HTR-8/SVneo (cell line): ENCODE measurements at regions not wholly inside any gene's neighbourhood (a gene's known extent, or its start where the extent isn't known, plus 50 kb on each side); places are given as distances from the start of the nearest gene placed in this dataset.
A peak's percentile ranks its signal among the peaks of the same experiment; 100 is the strongest.

Experiments
- DNase-seq: peaks from one replicate; pipeline ENCODE4 v3.0.0; 2011; ENCODE audit warnings: low spot score, mixed read lengths; ENCODE audit not compliant: insufficient read length
- FAIRE-seq: peaks from 2 replicates; lab custom pipeline; 2011; peaks lifted over from hg19 to GRCh38; lab: Jason Lieb, UNC

DNA sequence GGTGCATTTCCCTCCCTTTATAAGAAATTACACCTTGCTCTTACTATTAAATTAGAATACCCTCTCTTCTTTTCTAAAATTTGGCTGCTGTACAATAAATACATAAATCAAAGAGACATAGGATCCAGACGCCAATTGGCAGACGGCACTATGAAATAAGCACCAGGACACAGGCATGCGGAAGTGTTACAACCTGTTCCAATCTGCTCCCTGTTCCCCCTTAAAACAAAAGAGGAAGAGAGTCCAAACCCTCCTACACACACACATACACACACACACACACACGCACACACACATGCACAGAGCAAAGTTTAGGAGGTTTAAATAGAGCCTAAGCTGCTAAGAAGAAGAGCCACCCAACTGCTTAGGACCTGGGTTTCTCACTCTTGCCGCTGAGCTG lies 75.6 kb upstream of the ZNF507 start:
- FAIRE-seq, result no peak
- DNase-seq, result no peak

DNA sequence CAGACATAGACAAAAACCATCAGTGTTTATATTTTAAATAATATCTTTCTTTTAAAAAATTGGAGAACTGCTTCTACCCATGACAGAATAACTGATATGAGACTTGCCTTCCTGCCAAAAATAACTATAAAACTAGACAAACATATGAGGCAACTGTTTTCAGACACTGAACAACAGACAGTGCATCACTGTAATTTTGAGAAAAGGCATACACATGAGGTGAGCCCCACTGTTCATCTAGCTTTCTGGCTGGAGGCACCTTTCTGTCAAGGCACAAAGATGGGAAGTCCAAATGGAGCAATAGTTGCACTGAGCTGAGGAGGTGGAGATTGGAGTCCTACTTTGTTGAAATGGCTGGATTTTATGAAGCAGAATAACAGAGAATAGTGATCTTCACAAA lies 71.9 kb upstream of the ZNF507 start:
- FAIRE-seq (no peak), DNase-seq (no peak)

DNA sequence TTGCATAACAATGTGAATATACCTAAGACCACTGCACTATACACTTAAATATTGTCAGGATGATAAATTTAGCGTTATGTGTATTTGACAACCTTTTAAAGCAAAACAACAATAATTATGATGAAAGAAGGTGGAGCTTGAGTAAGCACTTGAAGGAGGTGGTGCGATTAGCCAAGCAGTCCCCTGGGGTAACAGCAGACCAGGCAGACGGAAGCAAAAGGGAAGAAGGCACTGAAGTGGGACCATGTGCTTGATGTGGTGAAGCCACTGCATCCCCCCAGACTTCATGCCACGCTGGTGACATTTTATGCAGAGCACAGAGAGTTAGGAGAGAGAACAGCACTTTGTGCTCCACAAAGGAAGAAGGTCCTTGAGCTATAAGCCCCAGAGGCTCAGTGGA lies 58.3 kb upstream of the ZNF507 start:
- DNase-seq (no peak), FAIRE-seq (no peak)

DNA sequence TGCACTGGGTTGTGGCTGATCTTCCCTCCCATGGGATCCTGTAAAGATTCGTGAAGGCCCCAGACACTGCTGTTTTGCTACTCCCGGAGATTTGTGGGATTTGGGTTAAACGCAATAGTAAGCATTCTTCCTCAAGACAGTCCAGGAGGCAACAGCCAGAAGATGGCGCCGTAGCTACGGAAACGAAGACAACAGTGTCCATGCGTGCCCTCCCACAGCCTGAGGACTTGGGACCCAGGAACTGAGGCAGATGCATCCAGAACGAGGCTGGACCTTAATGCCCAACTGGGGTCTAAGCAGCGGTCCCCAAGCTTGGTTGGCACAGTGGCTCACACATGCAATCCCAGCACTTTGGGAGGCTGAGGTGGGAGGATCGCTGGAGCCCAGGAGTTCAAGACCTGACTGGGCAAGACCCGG lies 57.6 kb upstream of the ZNF507 start:
- peak; percentile 49 for DNase-seq
- no peak for FAIRE-seq

DNA sequence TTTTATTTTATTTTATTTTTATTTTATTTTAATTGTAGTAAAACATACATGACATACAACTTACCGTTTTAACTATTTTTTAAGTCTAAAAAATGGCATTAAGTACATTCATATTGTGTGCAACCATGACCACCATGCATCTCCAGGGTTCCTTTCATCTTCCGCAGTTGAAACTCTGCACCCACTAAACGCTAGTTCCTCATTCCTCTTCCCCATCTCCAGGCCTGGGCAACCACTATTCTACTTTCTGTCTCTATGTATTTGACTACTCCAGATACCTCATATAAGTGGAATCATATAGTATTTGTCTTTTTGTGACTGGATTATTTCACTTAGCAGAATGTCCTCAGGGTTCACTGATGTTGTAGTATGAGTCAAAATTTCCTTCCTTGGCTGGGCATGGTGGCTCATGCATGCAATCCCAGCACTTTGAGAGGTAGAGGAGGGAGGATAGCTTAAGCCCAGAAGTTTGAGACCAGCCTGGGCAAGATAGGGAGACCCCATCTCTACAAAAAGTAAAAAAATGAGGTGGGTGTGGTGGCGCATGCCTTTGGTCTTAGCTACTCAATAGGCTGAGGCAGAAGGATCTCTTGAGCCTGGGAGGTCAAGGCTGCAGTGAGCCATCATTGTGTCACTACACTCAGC lies 55.7 kb upstream of the ZNF507 start:
- FAIRE-seq (no peak), DNase-seq (no peak)

DNA sequence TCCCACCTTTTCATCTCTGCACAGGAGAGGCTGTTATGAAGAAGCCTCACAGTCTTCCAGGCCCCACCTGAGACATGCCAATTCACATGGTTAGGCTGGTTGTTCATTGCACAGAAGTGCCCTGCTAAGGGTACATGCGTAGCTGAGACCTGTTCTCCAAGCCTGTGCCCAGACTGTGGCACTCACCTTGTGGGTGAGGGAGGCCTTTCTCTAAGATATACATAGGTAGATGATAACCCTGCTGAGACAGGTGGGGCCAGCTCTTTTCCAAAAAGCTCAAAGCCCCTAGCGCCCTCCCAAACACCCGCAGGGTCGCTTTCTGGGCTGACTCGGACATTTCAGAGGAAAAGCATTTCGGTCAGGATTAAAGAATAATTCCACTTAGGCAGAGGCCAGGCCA lies 53.5 kb upstream of the ZNF507 start:
- FAIRE-seq, result no peak
- no peak for DNase-seq

DNA sequence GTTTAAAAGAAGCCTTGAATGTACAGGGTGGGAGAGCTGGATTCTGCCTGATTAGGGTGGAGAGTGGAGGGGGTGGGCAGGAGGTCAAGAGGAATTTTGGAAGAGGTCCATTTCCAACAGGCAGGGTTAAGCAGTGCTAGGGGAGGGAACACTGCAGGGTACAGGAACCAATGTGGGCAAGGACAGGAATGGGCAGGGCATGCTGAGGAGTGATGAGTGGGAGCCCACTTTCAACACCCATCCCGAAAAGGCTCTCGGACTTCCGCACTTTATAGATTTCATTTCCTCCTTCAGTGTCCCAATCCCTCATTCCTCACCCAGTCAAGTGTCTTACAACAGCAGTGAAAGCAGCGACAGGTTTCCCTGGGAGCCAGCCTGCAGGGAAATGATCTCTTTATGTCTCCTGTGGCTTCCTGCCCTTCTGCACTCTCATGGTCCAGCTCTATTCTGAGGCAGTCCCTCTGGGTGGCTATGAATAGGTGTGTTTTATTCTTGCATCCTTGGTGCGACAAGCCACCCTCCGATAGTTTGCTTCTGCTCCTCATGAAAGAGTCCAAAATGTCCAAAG lies 50.5 kb upstream of the ZNF507 start:
- FAIRE-seq (no peak), DNase-seq (no peak)
